Ascending aorta (tissue), 2 donors: ENCODE measurements at regions not wholly inside any gene's neighbourhood (a gene's known extent, or its start where the extent isn't known, plus 50 kb on each side); places are given as distances from the start of the nearest gene placed in this dataset.
"Not testable (repeated sequence)": the region's sequence is repeated elsewhere in the genome, so short reads cannot be mapped to it uniquely, and the experiment has no call there.

Experiments used
- DNase-seq, 2 donors: peaks; one replicate each; pipeline ENCODE4 v3.0.0-alpha.2; 2019; ENCODE audit warnings: low spot score in 2 of 2
- H3K27ac ChIP-seq, 2 donors: fragments of 200-600 bp; sonication (generic); one replicate each; pipeline ENCODE4 v1.5.1; 2016 to 2017; ENCODE audit warnings: mild to moderate bottlenecking in 1 of 2
- H3K27me3 ChIP-seq: fragments of 200-600 bp; sonication (generic); one replicate; pipeline ENCODE4 v1.5.1; 2017
- H3K36me3 ChIP-seq, 2 donors: fragments of 200-600 bp; sonication (generic); one replicate each; pipeline ENCODE4 v1.5.1; 2016
- H3K4me1 ChIP-seq, 2 donors: fragments of 200-600 bp; sonication (generic); one replicate each; pipeline ENCODE4 v1.5.1; 2016 to 2017; ENCODE audit warnings: mild to moderate bottlenecking in 1 of 2
- H3K4me3 ChIP-seq, 2 donors: fragments of 200-600 bp; sonication (generic); one replicate each; pipeline ENCODE4 v1.5.1; 2016 to 2017; ENCODE audit warnings: mild to moderate bottlenecking in 1 of 2
- H3K9me3 ChIP-seq, 2 donors: fragments of 200-600 bp; sonication (generic); one replicate each; pipeline ENCODE4 v1.5.1; 2016
- CTCF ChIP-seq, 3 experiments: fragments of 200-600 bp in 2 of 3; fragments of 450-650 bp in 1 of 3; sonication (generic) in 2 of 3; IDR thresholded peaks; one replicate each; pipeline ENCODE4 v1.5.1; 2016 to 2019; ENCODE audit warnings: antibody characterized with exemption in 3 of 3, mild to moderate bottlenecking in 1 of 3, moderate library complexity in 1 of 3
- intact Hi-C: fragments of 100-400 bp; cut with DNase I; formaldehyde crosslinking; loops from one replicate; pipeline ENCODE4 v1.15.1; 2023

GRCh38 chr7:9507290-9507689 is 1073.9 kb downstream of the NXPH1 start:
- no peaks in the 10 kb centered on the region for H3K4me1 ChIP-seq
- H3K9me3 ChIP-seq: no peaks in the 10 kb centered on the region
- H3K4me3 ChIP-seq: no peak overlapping the region
- H3K27me3 ChIP-seq: no peaks in the 10 kb centered on the region
- no peak for TF ChIP-seq CTCF (IDR thresholded peaks at IDR 0.05)
- H3K36me3 ChIP-seq: no peaks in the 10 kb centered on the region
- DNase-seq: no peak
- no peak overlapping the region for H3K27ac ChIP-seq
- intact Hi-C loops: no loop called here

- Histone ChIP-seq H3K4me1 (no peaks in the 10 kb centered on the region), H3K36me3 (no peaks in the 10 kb centered on the region), H3K27me3 (no peaks in the 10 kb centered on the region), H3K4me3 (no peak overlapping the region), H3K9me3 (no peaks in the 10 kb centered on the region), H3K27ac (no peak overlapping the region)
- no peak for DNase-seq
- no peak for TF ChIP-seq CTCF (IDR thresholded peaks at IDR 0.05)
- intact Hi-C loops: no loop called here
Measured at GRCh38 chr7:9516662-9517061, 1083.3 kb downstream of the NXPH1 start.

- no peaks in the 10 kb centered on the region for H3K9me3 ChIP-seq
- H3K36me3 ChIP-seq: no peaks in the 10 kb centered on the region
- intact Hi-C loops: no loop called here
- no peak overlapping the region for H3K27ac ChIP-seq
- no peaks in the 10 kb centered on the region for H3K27me3 ChIP-seq
- DNase-seq: no peak
- no peak for TF ChIP-seq CTCF (IDR thresholded peaks at IDR 0.05)
- H3K4me3 ChIP-seq: no peak overlapping the region
- no peaks in the 10 kb centered on the region for H3K4me1 ChIP-seq
Measured at GRCh38 chr7:9523579-9523978, 1090.2 kb downstream of the NXPH1 start.

GRCh38 chr7:9552431-9552830 is 1119.0 kb downstream of the NXPH1 start:
- H3K4me3 ChIP-seq, H3K27me3 ChIP-seq, H3K9me3 ChIP-seq, H3K36me3 ChIP-seq, H3K27ac ChIP-seq, DNase-seq, intact Hi-C loops, H3K4me1 ChIP-seq: not testable (repeated sequence)

- no peak for DNase-seq
- Histone ChIP-seq H3K4me1 (no peaks in the 10 kb centered on the region), H3K36me3 (no peaks in the 10 kb centered on the region), H3K27me3 (no peaks in the 10 kb centered on the region), H3K27ac (no peak overlapping the region), H3K4me3 (no peak overlapping the region), H3K9me3 (no peaks in the 10 kb centered on the region)
- TF ChIP-seq CTCF (IDR thresholded peaks at IDR 0.05): no peak
- intact Hi-C loops: no loop called here
Measured at GRCh38 chr7:9557853-9558252, 1124.4 kb downstream of the NXPH1 start.

GRCh38 chr7:9575716-9576115 is 1142.3 kb downstream of the NXPH1 start:
- TF ChIP-seq CTCF (IDR thresholded peaks at IDR 0.05): no peak

More at GRCh38 chr7:9575716-9576115, 1142.3 kb downstream of the NXPH1 start:
- H3K27ac ChIP-seq: no peak overlapping the region
- no peaks in the 10 kb centered on the region for H3K9me3 ChIP-seq
- H3K27me3 ChIP-seq: no peaks in the 10 kb centered on the region
- no peak for DNase-seq
- H3K36me3 ChIP-seq: no peaks in the 10 kb centered on the region
- no peaks in the 10 kb centered on the region for H3K4me1 ChIP-seq
- no peak overlapping the region for H3K4me3 ChIP-seq
- intact Hi-C loops: no loop called here
